H1 (cell line): ENCODE measurements at regions not wholly inside any gene's neighbourhood (a gene's known extent, or its start where the extent isn't known, plus 50 kb on each side); places are given as distances from the start of the nearest gene placed in this dataset.

Experiments used
- CTCF ChIA-PET: fragments of 300-600 bp; sonication (Branson Sonifier 250); formaldehyde crosslinking; loops from one replicate; lab custom pipeline; 2021; ENCODE audit not compliant: partially characterized antibody; lab: Charles Lee
- POLR2A ChIA-PET: fragments of 300-600 bp; sonication (Branson Sonifier 250); formaldehyde crosslinking; loops from one replicate; lab custom pipeline; 2021; ENCODE audit warnings: inconsistent platforms; ENCODE audit not compliant: partially characterized antibody; lab: Charles Lee
- DNase-seq, 2 experiments: peaks; one replicate each; pipeline versions ENCODE4 v3.0.0 to v3.0.0-alpha.2; 2010 to 2022; ENCODE audit warnings: low spot score in 2 of 2, low read depth in 1 of 2, mixed read lengths in 1 of 2
- FAIRE-seq: peaks from 2 replicates; lab custom pipeline; 2011; peaks lifted over from hg19 to GRCh38; lab: Jason Lieb, UNC
- H2AFZ ChIP-seq: 2 replicates; pipeline ENCODE4 v1.8.1; 2012; ENCODE audit warnings: low read length, inconsistent platforms
- H2AK5ac ChIP-seq: 2 replicates; pipeline ENCODE4 v1.6.1; 2013; ENCODE audit warnings: low read depth, low read length
- H2BK120ac ChIP-seq: replicated peaks from 2 replicates; pipeline ENCODE3; 2013; ENCODE audit warnings: low read depth, low read length, inconsistent platforms
- H2BK12ac ChIP-seq: 2 replicates; pipeline ENCODE4 v1.6.1; 2013; ENCODE audit warnings: low read depth, low read length
- H2BK15ac ChIP-seq: 2 replicates; pipeline ENCODE4 v1.6.1; 2013; ENCODE audit warnings: low read length
- H2BK20ac ChIP-seq: 2 replicates; pipeline ENCODE4 v1.6.1; 2013; ENCODE audit warnings: low read length
- H2BK5ac ChIP-seq: 2 replicates; pipeline ENCODE4 v1.6.1; 2013; ENCODE audit warnings: low read depth, low read length
- H3K14ac ChIP-seq: 2 replicates; pipeline ENCODE4 v1.6.1; 2013; ENCODE audit warnings: inconsistent platforms; ENCODE audit not compliant: insufficient read length
- H3K18ac ChIP-seq: 2 replicates; pipeline ENCODE4 v1.6.1; 2013; ENCODE audit warnings: low read length; ENCODE audit errors: extremely low read depth
- H3K23ac ChIP-seq: 2 replicates; pipeline ENCODE4 v1.6.1; 2013; ENCODE audit warnings: inconsistent platforms; ENCODE audit not compliant: insufficient read length
- H3K23me2 ChIP-seq: 2 replicates; pipeline ENCODE4 v1.6.1; 2013; ENCODE audit warnings: low read depth, low read length
- H3K27ac ChIP-seq: 2 replicates; pipeline ENCODE4 v1.6.1; 2011; ENCODE audit warnings: low read depth, low read length, inconsistent platforms
- H3K27me3 ChIP-seq, 4 experiments: replicated peaks in 1 of 4; 1 replicate in 1 of 4; 2 replicates in 3 of 4; pipeline versions ENCODE4 v1.6.1 to v1.8.1; 2011 to 2013; ENCODE audit warnings: low read length in 3 of 4, mild to moderate bottlenecking in 3 of 4, inconsistent platforms in 2 of 4, mixed read lengths in 2 of 4, moderate library complexity in 1 of 4; ENCODE audit not compliant: control insufficient read depth in 3 of 4, insufficient read depth in 3 of 4; ENCODE audit errors: extremely low read depth in 1 of 4
- H3K36me3 ChIP-seq, 4 experiments: 2 replicates each; pipeline versions ENCODE4 v1.6.1 to v1.8.1; 2011 to 2013; ENCODE audit warnings: mild to moderate bottlenecking in 4 of 4, low read length in 3 of 4, moderate library complexity in 2 of 4, control low read depth in 1 of 4, inconsistent platforms in 1 of 4; ENCODE audit not compliant: insufficient read depth in 4 of 4, control insufficient read depth in 2 of 4
- H3K4ac ChIP-seq: replicated peaks from 2 replicates; pipeline ENCODE3; 2013; ENCODE audit warnings: low read length, low read depth, mixed read lengths, inconsistent platforms; ENCODE audit not compliant: insufficient read length
- H3K4me1 ChIP-seq, 4 experiments: replicated peaks in 1 of 4; 1 replicate in 1 of 4; 2 replicates in 3 of 4; pipeline versions ENCODE4 v1.6.1 to v1.8.1; 2011 to 2013; ENCODE audit warnings: low read length in 3 of 4, inconsistent platforms in 2 of 4, mixed read lengths in 1 of 4; ENCODE audit not compliant: insufficient read depth in 4 of 4, control insufficient read depth in 3 of 4
- H3K4me2 ChIP-seq, 2 experiments: 2 replicates each; pipeline versions ENCODE4 v1.6.1 to v1.8.1; 2011 to 2013; ENCODE audit warnings: low read depth in 2 of 2, low read length in 2 of 2, control low read depth in 1 of 2, inconsistent platforms in 1 of 2, mild to moderate bottlenecking in 1 of 2; ENCODE audit not compliant: insufficient read depth in 1 of 2
- H3K4me3 ChIP-seq, 4 experiments: fragments of 200-600, 300-600 bp in 1 of 4; sonication (generic), shearing (Covaris generic), sonication (Bioruptor Twin) in 1 of 4; 2 replicates each; pipeline versions ENCODE4 v1.5.1 to v1.8.1; 2011 to 2016; ENCODE audit warnings: low read length in 4 of 4, low read depth in 3 of 4, control low read depth in 2 of 4, inconsistent platforms in 2 of 4, mild to moderate bottlenecking in 2 of 4, mixed read lengths in 1 of 4, moderate library complexity in 1 of 4; ENCODE audit not compliant: insufficient read depth in 2 of 4; ENCODE audit errors: extremely low read depth in 1 of 4
- H3K56ac ChIP-seq: replicated peaks from 2 replicates; pipeline ENCODE3; 2013; ENCODE audit warnings: low read depth, mild to moderate bottlenecking, mixed read lengths, low read length, inconsistent platforms; ENCODE audit not compliant: insufficient read length
- H3K79me1 ChIP-seq: 2 replicates; pipeline ENCODE4 v1.6.1; 2013; ENCODE audit warnings: low read depth, low read length, control low read depth
- H3K79me2 ChIP-seq, 2 experiments: 2 replicates each; pipeline versions ENCODE4 v1.6.1 to v1.8.1; 2012 to 2013; ENCODE audit warnings: low read length in 2 of 2, mild to moderate bottlenecking in 2 of 2, inconsistent platforms in 1 of 2; ENCODE audit not compliant: insufficient read depth in 2 of 2, control insufficient read depth in 1 of 2
- H3K9ac ChIP-seq, 4 experiments: replicated peaks in 1 of 4; 1 replicate in 1 of 4; 2 replicates in 3 of 4; pipeline versions ENCODE4 v1.6.1 to v1.8.1; 2011 to 2013; ENCODE audit warnings: low read depth in 3 of 4, low read length in 3 of 4, control low read depth in 2 of 4, mild to moderate bottlenecking in 2 of 4, moderate library complexity in 2 of 4, inconsistent platforms in 1 of 4; ENCODE audit errors: extremely low read depth in 1 of 4
- H3K9me3 ChIP-seq, 2 experiments: 2 replicates each; pipeline versions ENCODE4 v1.6.1 to v1.8.1; 2012 to 2013; ENCODE audit warnings: mild to moderate bottlenecking in 2 of 2, moderate library complexity in 2 of 2, control low read depth in 1 of 2, inconsistent platforms in 1 of 2, low read depth in 1 of 2, low read length in 1 of 2, mixed read lengths in 1 of 2; ENCODE audit not compliant: insufficient read depth in 2 of 2
- H4K20me1 ChIP-seq, 2 experiments: replicated peaks in 1 of 2; 2 replicates each; pipeline versions ENCODE3 to v1.8.1; 2011 to 2013; ENCODE audit warnings: inconsistent platforms in 2 of 2, low read length in 2 of 2, mild to moderate bottlenecking in 1 of 2; ENCODE audit not compliant: insufficient read depth in 2 of 2, control insufficient read depth in 1 of 2
- H4K5ac ChIP-seq: 2 replicates; pipeline ENCODE4 v1.6.1; 2013; ENCODE audit warnings: low read length, low read depth, mixed read lengths, inconsistent platforms; ENCODE audit not compliant: insufficient read length
- H4K8ac ChIP-seq: 2 replicates; pipeline ENCODE4 v1.8.0; 2013; ENCODE audit warnings: mild to moderate bottlenecking, moderate library complexity, low read length, inconsistent platforms; ENCODE audit not compliant: insufficient read depth; ENCODE audit errors: extremely low read depth
- H4K91ac ChIP-seq: replicated peaks from 2 replicates; pipeline ENCODE3; 2013; ENCODE audit warnings: low read length, mixed read lengths, inconsistent platforms; ENCODE audit not compliant: insufficient read length
- BCL11A ChIP-seq, 2 experiments: IDR thresholded peaks; one replicate each; pipeline ENCODE4 v1.6.1; 2011; ENCODE audit warnings: low read depth in 2 of 2, low read length in 2 of 2, mild to moderate bottlenecking in 2 of 2
- KDM4A ChIP-seq: IDR thresholded peaks from one replicate; pipeline ENCODE4 v1.7.1; 2012; ENCODE audit warnings: low read depth, mild to moderate bottlenecking, moderate library complexity, low read length, inconsistent platforms; ENCODE audit not compliant: severe bottlenecking
- KDM5A ChIP-seq: fragments of 200-600 bp; IDR thresholded peaks from 2 replicates; pipeline ENCODE4 v1.7.1; 2012; ENCODE audit warnings: mild to moderate bottlenecking, low read length, inconsistent platforms, mixed read lengths
- RFX5 ChIP-seq: IDR thresholded peaks from 2 replicates; pipeline ENCODE4 v1.6.1; 2011; ENCODE audit warnings: low read depth, low read length, improper control_type of control experiment, borderline replicate concordance
- RXRA ChIP-seq: IDR thresholded peaks from 2 replicates; pipeline ENCODE4 v1.6.1; 2011; ENCODE audit warnings: low read depth, mild to moderate bottlenecking, low read length, moderate library complexity; ENCODE audit not compliant: insufficient read depth
- SIRT6 ChIP-seq: IDR thresholded peaks from one replicate; pipeline ENCODE4 v1.7.1; 2012; ENCODE audit warnings: low read length, inconsistent platforms
- TAF1 ChIP-seq: IDR thresholded peaks from 2 replicates; pipeline ENCODE4 v1.6.1; 2011; ENCODE audit warnings: mild to moderate bottlenecking, low read depth, low read length
- TEAD4 ChIP-seq: IDR thresholded peaks from 2 replicates; pipeline ENCODE4 v1.6.1; 2012; ENCODE audit warnings: low read depth, low read length, inconsistent platforms, mixed read lengths
- YY1 ChIP-seq: IDR thresholded peaks from 2 replicates; pipeline ENCODE4 v1.6.1; 2011; ENCODE audit warnings: low read depth, mild to moderate bottlenecking, low read length
- WGBS, 2 experiments: shearing (Covaris generic) in 1 of 2; methylation state at CpG; one replicate each; pipeline versions ENCODE4 v1.1.6 to v1.1.7; 2013 to 2015; ENCODE audit warnings: low lambda C conversion rate in 2 of 2, mixed read lengths in 2 of 2, inconsistent platforms in 1 of 2, low coverage in 1 of 2, missing lambda C conversion rate in 1 of 2; ENCODE audit not compliant: insufficient replicate concordance in 2 of 2, insufficient coverage in 1 of 2, insufficient read length in 1 of 2; ENCODE audit errors: extremely low coverage in 1 of 2, missing lambda C conversion rate in 1 of 2; 5-methylcytosine and 5-hydroxymethylcytosine counted together
- TF ChIP-seq, protein P1 (sequence below), 3 experiments: IDR thresholded peaks; 1 replicate in 2 of 3; 2 replicates in 1 of 3; pipeline versions ENCODE4 v1.5.1 to v1.6.1; 2011; ENCODE audit warnings: low read length in 3 of 3, mild to moderate bottlenecking in 3 of 3, inconsistent platforms in 2 of 3, low read depth in 1 of 3, moderate library complexity in 1 of 3; ENCODE audit not compliant: insufficient read depth in 1 of 3; ENCODE audit errors: control extremely low read depth in 1 of 3

- H3K23me2 ChIP-seq: no peaks in the 10 kb centered on the region
- H2BK20ac ChIP-seq: no peak overlapping the region
- H3K9me3 ChIP-seq: no peaks in the 10 kb centered on the region
- no peak for FAIRE-seq
- no peak overlapping the region for H3K4ac ChIP-seq
- H3K27ac ChIP-seq: no peak overlapping the region
- H4K8ac ChIP-seq: no peak overlapping the region
- H3K79me1 ChIP-seq: no peaks in the 10 kb centered on the region
- no peak overlapping the region for H2AFZ ChIP-seq
- H3K56ac ChIP-seq: no peak overlapping the region
- no peak overlapping the region for H2BK120ac ChIP-seq
- H3K18ac ChIP-seq: no peak overlapping the region
- no peak overlapping the region for H2AK5ac ChIP-seq
- DNase-seq: no peak
- no peak overlapping the region for H4K91ac ChIP-seq
- 0 out of 7 replicates have a peak, but pooled peaks cover 0 to 2% (median 0%) of the 10 kb centered on the region in 4 experiments for H3K4me1 ChIP-seq
- H4K5ac ChIP-seq: no peak overlapping the region
- H4K20me1 ChIP-seq: no peaks in the 10 kb centered on the region
- no peak overlapping the region for H2BK15ac ChIP-seq
- no peak overlapping the region for H2BK12ac ChIP-seq
- H3K79me2 ChIP-seq: no peaks in the 10 kb centered on the region
- H3K23ac ChIP-seq: no peak overlapping the region
- 90% methylated on average over 1 of the region's 1 CpG; no CpG with 5 or more reads in 1 of the 2 experiments for WGBS, 2 experiments
- no peak overlapping the region for H3K9ac ChIP-seq
- H3K27me3 ChIP-seq: no peaks in the 10 kb centered on the region
- H3K4me3 ChIP-seq: no peak overlapping the region
- no peak overlapping the region for H3K14ac ChIP-seq
- H3K36me3 ChIP-seq: no peaks in the 10 kb centered on the region
- no peak overlapping the region for H2BK5ac ChIP-seq
- POLR2A ChIA-PET: no interaction called here
- no peak for TF ChIP-seq RFX5
- no peak for TF ChIP-seq TAF1
- TF ChIP-seq BCL11A (IDR thresholded peaks at IDR 0.05; ENCODE audit: low read depth in 2 of 2, low read length in 2 of 2): no peak
- TF ChIP-seq KDM4A: no peak
- no peak for TF ChIP-seq KDM5A
- no peak for TF ChIP-seq YY1
- TF ChIP-seq, protein P1, sequence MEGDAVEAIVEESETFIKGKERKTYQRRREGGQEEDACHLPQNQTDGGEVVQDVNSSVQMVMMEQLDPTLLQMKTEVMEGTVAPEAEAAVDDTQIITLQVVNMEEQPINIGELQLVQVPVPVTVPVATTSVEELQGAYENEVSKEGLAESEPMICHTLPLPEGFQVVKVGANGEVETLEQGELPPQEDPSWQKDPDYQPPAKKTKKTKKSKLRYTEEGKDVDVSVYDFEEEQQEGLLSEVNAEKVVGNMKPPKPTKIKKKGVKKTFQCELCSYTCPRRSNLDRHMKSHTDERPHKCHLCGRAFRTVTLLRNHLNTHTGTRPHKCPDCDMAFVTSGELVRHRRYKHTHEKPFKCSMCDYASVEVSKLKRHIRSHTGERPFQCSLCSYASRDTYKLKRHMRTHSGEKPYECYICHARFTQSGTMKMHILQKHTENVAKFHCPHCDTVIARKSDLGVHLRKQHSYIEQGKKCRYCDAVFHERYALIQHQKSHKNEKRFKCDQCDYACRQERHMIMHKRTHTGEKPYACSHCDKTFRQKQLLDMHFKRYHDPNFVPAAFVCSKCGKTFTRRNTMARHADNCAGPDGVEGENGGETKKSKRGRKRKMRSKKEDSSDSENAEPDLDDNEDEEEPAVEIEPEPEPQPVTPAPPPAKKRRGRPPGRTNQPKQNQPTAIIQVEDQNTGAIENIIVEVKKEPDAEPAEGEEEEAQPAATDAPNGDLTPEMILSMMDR (IDR thresholded peaks at IDR 0.05; ENCODE audit: control extremely low read depth in 1 of 3, insufficient read depth in 1 of 3, low read depth in 1 of 3, low read length in 3 of 3): no peak
- no peak for TF ChIP-seq TEAD4
- no peak for TF ChIP-seq SIRT6
- no peak for TF ChIP-seq RXRA
- H3K4me2 ChIP-seq: no peak overlapping the region
- CTCF ChIA-PET: no interaction called here
These were observed 640.0 kb upstream of the CCDC54 start for GRCh38 chr3:106737265-106737664.
